ENCODE measurements at regions not wholly inside any gene's neighbourhood (a gene's known extent, or its start where the extent isn't known, plus 50 kb on each side); places are given as distances from the start of the nearest gene placed in this dataset.

DNA sequence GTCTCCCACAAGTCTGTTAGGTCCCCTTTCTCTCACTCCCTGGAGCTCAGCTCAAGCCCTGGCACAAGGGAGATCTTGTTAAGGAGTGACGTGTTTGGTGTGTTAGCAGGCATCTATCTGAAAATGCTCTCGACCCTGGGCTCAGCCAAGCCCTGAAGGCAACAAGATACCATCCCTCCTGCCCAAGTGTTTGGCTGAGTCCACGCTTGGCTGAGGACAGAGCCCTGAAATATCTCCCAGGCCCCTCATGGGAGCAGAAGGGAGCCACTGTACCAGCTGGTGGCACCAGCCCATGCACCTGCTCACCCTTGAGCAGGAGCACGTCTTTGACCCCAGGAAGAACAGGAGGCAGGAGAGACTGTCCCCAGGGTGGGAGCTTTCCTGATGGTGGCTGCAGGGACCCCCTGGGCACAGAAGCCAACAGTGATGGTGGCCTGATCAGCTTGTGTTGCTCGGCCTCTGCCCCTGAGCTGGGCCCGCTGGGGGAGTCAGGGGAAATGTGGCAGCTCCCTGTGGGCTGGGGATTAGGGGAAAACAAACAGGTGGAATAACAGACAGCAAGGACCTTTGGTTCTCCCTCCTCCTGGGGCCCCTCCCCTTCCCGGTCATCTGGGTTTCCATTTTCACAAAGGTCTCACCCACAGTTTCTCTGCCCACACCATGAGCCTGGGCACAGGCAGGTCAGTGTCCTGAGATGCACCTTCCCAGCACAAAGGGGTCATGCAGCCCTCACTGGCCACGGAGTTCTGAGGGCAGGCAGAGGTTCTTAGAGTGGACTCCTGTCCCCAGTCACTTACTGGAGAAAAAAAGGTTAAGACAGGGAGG, 91.6 kb downstream of the RHOB start:
- no peak for DNase-seq (ENCODE audit: low read depth in 1 of 2, low spot score in 1 of 2)
- no peak for TF ChIP-seq JUND (IDR thresholded peaks at IDR 0.05; ENCODE audit: low read depth)

DNA sequence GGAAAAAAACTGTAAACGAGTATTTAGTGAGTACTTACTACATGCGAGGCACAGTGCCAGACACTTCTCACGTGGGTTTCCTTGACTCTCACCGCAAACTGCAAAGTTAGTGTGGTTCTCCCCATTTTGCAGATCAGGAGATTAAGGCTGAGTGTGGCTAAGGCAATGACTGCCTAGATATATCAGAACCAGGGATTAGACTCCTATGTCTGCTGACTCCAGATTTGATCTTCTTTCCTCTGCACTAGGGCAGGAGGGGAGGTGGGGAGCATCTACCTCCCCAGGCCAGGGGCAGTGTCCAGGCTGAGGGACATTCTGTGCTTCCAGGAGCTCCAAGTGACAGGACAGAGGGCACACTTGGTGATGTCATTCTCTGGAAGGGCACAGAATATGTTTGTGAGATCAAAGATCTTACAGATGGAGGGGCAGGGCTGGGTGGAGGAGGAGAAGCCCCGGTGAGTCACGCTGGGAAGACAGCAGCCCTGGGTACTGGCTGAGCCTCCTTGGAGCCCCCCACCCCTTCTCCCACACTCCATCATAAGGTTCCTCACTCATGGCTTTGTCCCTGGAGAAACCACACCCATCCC, 92.4 kb downstream of the RHOB start:
- no peak for TF ChIP-seq JUND (IDR thresholded peaks at IDR 0.05; ENCODE audit: low read depth)
- in situ Hi-C loops (cut with HindIII; ENCODE audit: low pct_unique_long_range_greater_than_20kb, low sequenced_read_pairs) = no loop called here
- no peak for DNase-seq (ENCODE audit: low read depth in 1 of 2, low spot score in 1 of 2)

More for the DNA sequence above, 91.6 kb downstream of the RHOB start:
- in situ Hi-C loops (cut with HindIII; ENCODE audit: low pct_unique_long_range_greater_than_20kb, low sequenced_read_pairs) = no loop called here

DNA sequence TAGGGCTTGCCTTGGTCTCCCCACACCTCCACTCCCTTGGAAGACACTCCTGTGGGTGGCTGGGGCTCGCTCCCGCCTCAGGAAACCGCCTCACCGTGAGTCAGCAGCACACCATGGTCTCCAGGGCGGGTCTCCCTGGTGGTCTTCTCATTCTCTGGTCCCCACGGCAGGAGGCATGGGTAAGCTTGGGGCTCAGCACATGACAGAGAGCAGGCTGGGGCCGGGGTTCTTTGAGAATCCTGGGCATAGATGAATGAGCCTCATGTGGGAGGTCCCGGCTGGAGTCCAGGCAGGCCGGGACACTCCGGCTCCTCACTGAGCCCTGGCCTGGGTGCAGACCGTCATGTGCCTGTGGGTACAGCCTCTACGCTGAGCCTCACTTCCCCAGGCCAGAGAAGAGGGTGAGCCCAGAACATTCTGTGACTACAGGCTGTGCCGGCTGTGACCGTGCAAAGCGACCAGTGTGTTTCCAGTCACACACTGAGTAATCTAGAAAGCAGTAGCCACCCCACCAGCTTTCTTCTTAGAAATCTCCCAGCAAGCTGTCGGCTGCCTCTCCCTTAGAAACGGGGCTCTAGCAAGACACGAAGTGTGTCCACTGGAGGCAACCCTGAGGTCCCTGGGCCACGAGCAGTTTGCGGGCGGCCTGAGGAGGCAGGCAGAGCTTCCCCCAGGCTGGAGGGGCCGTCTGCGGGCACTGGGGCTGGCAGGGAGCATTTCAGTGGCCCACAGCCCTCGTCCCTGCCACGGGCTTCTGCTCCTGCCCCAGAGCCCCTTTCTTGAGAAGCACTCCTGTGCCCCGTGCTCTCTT, 93.1 kb downstream of the RHOB start:
- DNase-seq (ENCODE audit: low read depth in 1 of 2, low spot score in 1 of 2) = no peak
- in situ Hi-C loops (cut with HindIII; ENCODE audit: low pct_unique_long_range_greater_than_20kb, low sequenced_read_pairs) = no loop called here
- no peak for TF ChIP-seq JUND (IDR thresholded peaks at IDR 0.05; ENCODE audit: low read depth)

DNA sequence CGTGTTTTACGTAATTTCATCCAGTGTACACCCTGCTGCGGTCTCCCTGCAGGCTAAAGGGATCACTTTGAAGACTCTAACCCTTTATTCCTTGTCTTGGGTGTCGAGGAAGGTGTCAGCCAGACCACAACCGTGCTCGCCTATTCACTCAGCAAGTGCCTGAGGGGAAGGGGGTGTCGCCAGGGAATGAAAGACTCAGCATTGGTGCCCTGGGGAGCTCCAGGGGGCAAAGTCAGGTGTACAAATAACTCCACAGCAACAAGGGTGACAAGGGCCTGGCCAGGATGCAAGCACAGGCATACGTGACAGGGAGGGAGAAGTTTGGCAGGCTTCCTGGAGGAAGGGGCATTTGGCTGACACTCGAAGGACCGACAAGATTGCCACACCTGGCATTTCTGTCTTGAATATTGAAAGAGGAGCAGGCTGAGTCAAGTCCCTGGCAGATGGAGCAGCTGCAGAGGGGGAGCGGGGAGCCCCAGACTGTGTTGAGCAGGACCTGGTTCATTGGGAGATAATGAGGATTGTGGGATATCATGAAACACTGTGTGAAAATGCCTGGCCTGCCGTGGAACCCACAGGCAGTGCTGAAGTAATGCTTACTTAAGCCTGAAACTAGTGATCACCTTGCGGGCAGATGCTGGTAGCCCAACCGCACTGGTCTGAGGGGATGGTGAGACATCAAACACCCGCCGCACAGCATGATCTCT, 93.9 kb downstream of the RHOB start:
- no peak for TF ChIP-seq JUND (IDR thresholded peaks at IDR 0.05; ENCODE audit: low read depth)
- in situ Hi-C loops (cut with HindIII; ENCODE audit: low pct_unique_long_range_greater_than_20kb, low sequenced_read_pairs) = no loop called here
- no peak for DNase-seq (ENCODE audit: low read depth in 1 of 2, low spot score in 1 of 2)

DNA sequence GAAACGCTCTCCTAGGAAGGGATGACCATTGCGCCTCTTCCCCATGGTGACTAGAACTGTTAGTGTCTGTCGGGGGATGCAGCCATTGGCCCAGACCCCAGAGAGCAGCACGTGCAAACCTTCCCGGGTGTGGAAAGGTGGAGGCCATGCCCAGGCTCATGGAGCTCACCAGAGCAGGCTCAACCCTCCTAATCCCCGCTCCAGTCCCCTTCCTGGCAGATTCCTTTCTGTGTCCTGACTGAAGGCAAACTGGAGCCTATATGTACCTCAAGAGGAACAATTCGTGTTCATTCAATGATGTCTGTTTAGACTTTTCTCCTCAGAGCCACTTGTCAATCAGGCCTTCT, 94.4 kb downstream of the RHOB start:
- no peak for DNase-seq (ENCODE audit: low read depth in 1 of 2, low spot score in 1 of 2)
- no peak for TF ChIP-seq JUND (IDR thresholded peaks at IDR 0.05; ENCODE audit: low read depth)
- in situ Hi-C loops (cut with HindIII; ENCODE audit: low pct_unique_long_range_greater_than_20kb, low sequenced_read_pairs) = no loop called here

DNA sequence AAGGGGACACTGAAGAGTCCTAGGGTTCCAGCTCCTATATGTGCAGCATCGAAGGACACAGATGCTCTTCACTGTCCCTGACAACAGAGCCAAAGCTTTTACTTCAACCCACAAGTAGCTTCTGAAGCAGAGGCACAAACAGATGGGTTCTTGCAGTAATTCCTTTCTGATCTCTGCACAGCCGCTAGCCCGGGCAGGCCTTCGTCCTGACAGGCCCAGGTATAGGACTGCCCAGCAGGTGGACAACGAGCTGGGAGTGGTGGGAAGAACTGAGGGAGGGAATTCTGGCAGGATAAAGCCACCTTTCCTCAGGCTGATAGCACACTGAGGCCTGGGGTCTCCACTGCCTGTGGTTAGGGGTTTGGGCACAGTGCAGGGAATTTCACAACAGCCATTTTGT, 94.8 kb downstream of the RHOB start:
- TF ChIP-seq JUND (IDR thresholded peaks at IDR 0.05; ENCODE audit: low read depth) = no peak
- no peak for DNase-seq (ENCODE audit: low read depth in 1 of 2, low spot score in 1 of 2)
- in situ Hi-C loops (cut with HindIII; ENCODE audit: low pct_unique_long_range_greater_than_20kb, low sequenced_read_pairs) = no loop called here

DNA sequence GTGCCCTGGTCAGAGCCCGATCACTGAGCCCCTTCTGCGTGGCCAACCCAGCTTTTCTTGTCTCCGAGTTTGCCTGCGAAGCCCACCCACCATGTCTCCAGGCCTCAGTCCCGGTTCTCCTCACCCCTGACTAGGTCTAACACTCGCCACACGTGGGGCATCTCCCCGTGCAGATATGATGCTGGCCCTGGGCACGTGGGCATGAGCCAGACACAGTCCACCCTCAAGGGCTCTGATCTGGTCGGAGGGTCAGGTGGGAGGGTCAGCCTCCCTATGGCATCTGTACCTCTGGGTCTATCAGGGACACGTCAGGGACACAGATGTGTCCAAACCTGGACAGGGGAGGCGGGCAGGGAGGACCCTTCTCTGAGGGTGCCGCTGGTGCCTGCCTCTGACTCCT, 95.4 kb downstream of the RHOB start:
- in situ Hi-C loops (cut with HindIII; ENCODE audit: low pct_unique_long_range_greater_than_20kb, low sequenced_read_pairs) = no loop called here

DNA sequence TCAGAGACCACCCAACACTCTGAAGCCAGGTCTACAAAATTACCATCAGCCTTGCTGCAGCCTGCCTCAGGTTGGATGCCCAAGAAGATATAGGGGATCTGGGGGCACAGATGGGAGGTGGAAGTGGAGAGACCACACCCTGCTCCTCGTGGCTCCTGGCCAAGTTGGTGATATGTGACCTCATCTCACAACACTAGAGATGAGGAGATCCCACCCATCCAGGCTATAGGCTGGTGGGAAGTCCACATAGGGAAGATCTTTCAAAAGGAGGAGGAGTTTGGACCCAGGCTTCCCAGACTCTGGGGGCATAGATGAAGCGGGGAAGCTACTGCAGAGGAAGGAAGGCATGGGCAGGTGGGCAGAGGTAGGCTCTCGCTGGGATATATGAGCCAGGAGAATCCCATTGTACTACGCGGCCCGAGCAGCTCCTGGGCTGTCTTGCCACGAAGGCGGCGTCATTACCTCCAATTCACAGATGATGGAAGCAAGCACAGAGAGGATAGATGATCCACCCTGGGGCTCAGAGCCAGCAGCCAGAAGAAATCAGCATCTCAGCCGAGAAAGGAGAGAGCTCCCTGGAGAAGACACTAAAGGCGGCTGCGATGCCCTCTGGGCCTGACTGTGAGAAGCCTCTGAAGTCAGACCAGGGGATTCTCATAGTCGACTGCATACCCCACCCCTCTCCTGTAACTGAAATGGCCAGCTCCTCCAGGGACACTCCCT, 96.0 kb downstream of the RHOB start:
- DNase-seq (ENCODE audit: low read depth in 1 of 2, low spot score in 1 of 2) = no peak
- in situ Hi-C loops (cut with HindIII; ENCODE audit: low pct_unique_long_range_greater_than_20kb, low sequenced_read_pairs) = no loop called here
- no peak for TF ChIP-seq JUND (IDR thresholded peaks at IDR 0.05; ENCODE audit: low read depth)

More for the DNA sequence above, 95.4 kb downstream of the RHOB start:
- no peak for TF ChIP-seq JUND (IDR thresholded peaks at IDR 0.05; ENCODE audit: low read depth)
- no peak for DNase-seq (ENCODE audit: low read depth in 1 of 2, low spot score in 1 of 2)

DNA sequence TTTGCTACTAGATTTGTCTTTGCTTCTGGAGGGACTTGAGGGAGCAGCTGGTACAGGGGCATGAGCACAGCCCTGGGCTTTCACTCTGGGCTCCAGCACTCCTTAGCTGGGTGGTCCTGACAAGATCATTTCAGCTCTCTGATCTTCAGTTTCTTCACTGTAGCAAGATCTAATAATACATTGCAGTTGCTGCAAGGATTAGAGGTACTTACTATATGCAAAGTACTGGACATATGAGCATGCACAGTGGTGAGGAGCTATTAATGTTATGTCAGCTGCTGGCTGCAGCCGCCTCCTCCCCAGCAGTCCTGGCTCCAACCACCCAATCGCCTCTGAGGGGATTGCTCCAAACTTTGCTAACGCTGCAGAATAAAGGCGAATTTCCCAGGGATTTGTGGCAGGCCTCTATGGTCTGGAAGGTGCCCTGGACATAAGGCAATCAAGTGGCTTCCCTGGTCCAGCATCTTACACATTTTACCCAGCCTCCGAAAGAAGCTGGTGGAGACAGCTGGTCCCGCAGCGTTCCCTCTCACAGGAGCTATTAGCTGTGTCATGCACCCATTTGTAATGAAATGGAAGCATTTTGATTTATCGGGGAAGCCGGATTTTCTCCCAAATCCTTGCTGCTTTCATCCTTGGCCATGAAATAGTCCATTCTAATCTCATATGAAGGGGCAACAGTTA, 96.7 kb downstream of the RHOB start:
- in situ Hi-C loops (cut with HindIII; ENCODE audit: low pct_unique_long_range_greater_than_20kb, low sequenced_read_pairs) = no loop called here
- no peak for TF ChIP-seq JUND (IDR thresholded peaks at IDR 0.05; ENCODE audit: low read depth)
- no peak for DNase-seq (ENCODE audit: low read depth in 1 of 2, low spot score in 1 of 2)

DNA sequence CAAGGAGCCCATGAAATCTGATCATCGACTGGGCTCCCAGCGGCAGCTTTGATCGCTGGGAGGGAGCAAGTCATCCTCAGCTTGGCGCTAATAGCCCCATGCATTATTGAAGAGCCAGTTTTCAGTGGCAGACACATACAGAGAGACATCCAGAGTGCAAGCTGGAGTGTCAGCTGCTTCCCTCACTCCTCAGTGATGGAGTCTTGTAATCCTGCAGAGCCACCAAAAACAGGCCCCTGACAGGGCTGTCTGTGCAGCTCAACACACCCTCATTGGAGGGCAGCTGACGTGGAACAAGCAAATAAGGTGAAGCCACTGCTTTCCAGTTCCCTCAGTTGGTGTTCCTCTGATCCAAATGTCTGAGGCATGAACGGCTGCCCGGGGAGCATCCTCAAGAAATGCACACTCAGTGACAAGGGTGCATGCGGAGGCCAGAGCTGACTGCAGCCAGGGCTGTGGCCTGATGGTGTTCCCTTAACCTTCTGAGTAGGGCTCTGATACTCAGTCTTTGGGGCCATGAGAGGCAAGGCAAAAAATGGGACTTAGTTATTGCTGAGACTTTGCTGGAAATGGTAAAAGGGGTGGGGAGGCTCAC, 97.4 kb downstream of the RHOB start:
- TF ChIP-seq JUND (IDR thresholded peaks at IDR 0.05; ENCODE audit: low read depth) = no peak
- no peak for DNase-seq (ENCODE audit: low read depth in 1 of 2, low spot score in 1 of 2)
- in situ Hi-C loops (cut with HindIII; ENCODE audit: low pct_unique_long_range_greater_than_20kb, low sequenced_read_pairs) = no loop called here

DNA sequence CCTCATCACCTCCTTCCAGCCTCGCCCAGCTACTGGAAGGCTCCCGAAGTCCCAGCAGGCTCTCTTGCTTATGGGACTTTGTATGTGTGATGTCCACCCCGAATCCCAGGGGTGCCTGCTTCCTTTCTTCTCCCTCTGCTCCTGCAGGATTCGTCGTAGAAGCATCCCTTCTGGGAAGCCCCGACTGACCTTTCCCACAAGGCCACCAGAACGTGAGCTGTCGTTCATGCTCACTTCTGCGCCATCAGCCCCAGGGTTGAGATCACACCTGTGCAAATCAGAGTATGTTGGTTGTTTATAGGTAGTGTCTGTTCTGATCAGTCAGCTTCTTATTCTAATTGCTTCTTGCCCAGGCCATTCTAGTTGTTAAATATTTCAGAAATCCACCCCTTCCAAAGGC, 101.8 kb downstream of the HS1BP3 start:
- no peak for TF ChIP-seq JUND (IDR thresholded peaks at IDR 0.05; ENCODE audit: low read depth)
- no peak for DNase-seq (ENCODE audit: low read depth in 1 of 2, low spot score in 1 of 2)
- in situ Hi-C loops (cut with HindIII; ENCODE audit: low pct_unique_long_range_greater_than_20kb, low sequenced_read_pairs) = no loop called here
